ENCODE measurements at regions not wholly inside any gene's neighbourhood (a gene's known extent, or its start where the extent isn't known, plus 50 kb on each side); places are given as distances from the start of the nearest gene placed in this dataset.

DNA sequence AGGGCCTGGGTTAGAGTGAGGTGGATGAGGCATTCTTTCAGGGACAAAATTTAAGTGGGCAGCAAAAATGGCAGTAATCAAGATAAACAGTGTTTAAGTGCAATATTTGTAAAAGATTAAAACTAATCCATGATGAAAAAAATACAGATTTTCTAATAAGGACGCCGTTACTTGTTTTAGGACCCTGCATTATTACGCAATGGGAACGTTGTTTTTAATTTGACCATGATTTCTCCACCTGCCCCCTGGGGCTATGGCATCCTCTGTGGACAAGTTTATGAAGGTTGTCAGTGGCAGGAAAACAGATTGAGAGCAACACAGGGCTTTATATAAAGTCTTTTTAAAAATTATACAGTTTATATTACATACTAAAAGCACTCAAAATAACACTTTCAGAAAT is 380.6 kb upstream of the PHF14 start:
- POLR2A ChIA-PET (ENCODE audit: unreplicated experiment): interaction anchor here (0.6 kb wide), 1 partner anchor 64 kb away, joined by 5 read pairs; no protein-coding TSS in a partner anchor
- no peak for DNase-seq
- CTCF ChIA-PET: no interaction called here
- no peaks in the 10 kb centered on the region for H3K79me2 ChIP-seq (ENCODE audit: low read depth)
- no TSS peak for BruUV-seq (replicated peaks)
- H3K9me3 ChIP-seq (ENCODE audit: insufficient read depth, low read depth): no peaks in the 10 kb centered on the region
- no peak for TF ChIP-seq EZH2 (IDR thresholded peaks at IDR 0.05; ENCODE audit: low read depth)
- TF ChIP-seq, protein P1, sequence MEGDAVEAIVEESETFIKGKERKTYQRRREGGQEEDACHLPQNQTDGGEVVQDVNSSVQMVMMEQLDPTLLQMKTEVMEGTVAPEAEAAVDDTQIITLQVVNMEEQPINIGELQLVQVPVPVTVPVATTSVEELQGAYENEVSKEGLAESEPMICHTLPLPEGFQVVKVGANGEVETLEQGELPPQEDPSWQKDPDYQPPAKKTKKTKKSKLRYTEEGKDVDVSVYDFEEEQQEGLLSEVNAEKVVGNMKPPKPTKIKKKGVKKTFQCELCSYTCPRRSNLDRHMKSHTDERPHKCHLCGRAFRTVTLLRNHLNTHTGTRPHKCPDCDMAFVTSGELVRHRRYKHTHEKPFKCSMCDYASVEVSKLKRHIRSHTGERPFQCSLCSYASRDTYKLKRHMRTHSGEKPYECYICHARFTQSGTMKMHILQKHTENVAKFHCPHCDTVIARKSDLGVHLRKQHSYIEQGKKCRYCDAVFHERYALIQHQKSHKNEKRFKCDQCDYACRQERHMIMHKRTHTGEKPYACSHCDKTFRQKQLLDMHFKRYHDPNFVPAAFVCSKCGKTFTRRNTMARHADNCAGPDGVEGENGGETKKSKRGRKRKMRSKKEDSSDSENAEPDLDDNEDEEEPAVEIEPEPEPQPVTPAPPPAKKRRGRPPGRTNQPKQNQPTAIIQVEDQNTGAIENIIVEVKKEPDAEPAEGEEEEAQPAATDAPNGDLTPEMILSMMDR (conservative IDR thresholded peaks at IDR 0.05): no peak
- peaks cover 3% of the 10 kb centered on the region; the same call in 1 of the 2 replicates for H3K27me3 ChIP-seq (ENCODE audit: insufficient read depth, low read depth)
- H4K20me1 ChIP-seq (ENCODE audit: insufficient read depth): no peaks in the 10 kb centered on the region
- no peak overlapping the region for H3K4me2 ChIP-seq
- no peak overlapping the region for H3K27ac ChIP-seq
- no peak overlapping the region for H2AFZ ChIP-seq
- no peaks in the 10 kb centered on the region for H3K9me2 ChIP-seq (ENCODE audit: insufficient read depth)
- no peaks in the 10 kb centered on the region; the same call in 1 of the 2 replicates for H3K4me1 ChIP-seq (replicated peaks; ENCODE audit: insufficient read depth)
- no peaks in the 10 kb centered on the region for H3K36me3 ChIP-seq (ENCODE audit: low read depth)
- intact Hi-C loops (cut with micrococcal nuclease; ENCODE audit: unreplicated experiment): no loop called here
- no peaks in the 10 kb centered on the region for H3F3A ChIP-seq (ENCODE audit: insufficient read depth, low read depth)
- H3K4me3 ChIP-seq: no peak overlapping the region

DNA sequence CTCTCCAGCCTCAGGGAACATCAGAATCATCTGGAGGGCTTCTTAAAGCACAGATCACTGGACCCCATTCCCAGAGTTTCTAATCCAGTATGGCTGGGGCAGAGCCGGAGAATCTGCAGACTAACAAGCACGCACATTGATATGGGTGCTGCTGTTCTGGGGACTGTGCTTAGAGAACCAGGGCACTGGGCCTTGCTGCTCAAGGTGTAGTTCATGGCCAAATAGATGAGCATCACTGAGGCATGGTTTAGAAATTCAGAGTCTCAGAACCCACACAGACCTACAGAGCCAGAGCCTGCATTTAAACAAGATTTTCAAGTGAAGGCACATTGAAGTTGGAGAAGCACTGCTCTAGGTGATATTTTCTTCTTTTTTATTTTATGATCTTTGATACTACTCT is 376.8 kb upstream of the PHF14 start:
- Histone ChIP-seq H3K4me1 (replicated peaks; ENCODE audit: insufficient read depth) (no peaks in the 10 kb centered on the region; the same call in 1 of the 2 replicates), H3K9me2 (ENCODE audit: insufficient read depth) (no peaks in the 10 kb centered on the region), H3K79me2 (ENCODE audit: low read depth) (no peaks in the 10 kb centered on the region), H3F3A (ENCODE audit: insufficient read depth, low read depth) (no peaks in the 10 kb centered on the region), H4K20me1 (ENCODE audit: insufficient read depth) (no peaks in the 10 kb centered on the region), H3K4me2 (no peak overlapping the region), H3K27me3 (ENCODE audit: insufficient read depth, low read depth) (peaks cover 3% of the 10 kb centered on the region; the same call in 1 of the 2 replicates), H3K36me3 (ENCODE audit: low read depth) (no peaks in the 10 kb centered on the region), H3K27ac (no peak overlapping the region), H2AFZ (no peak overlapping the region), H3K9me3 (ENCODE audit: insufficient read depth, low read depth) (no peaks in the 10 kb centered on the region), H3K4me3 (no peak overlapping the region)
- TF ChIP-seq, protein P1 (conservative IDR thresholded peaks at IDR 0.05): no peak
- ChIA-PET POLR2A (ENCODE audit: unreplicated experiment) (no interaction called here), CTCF (no interaction called here)
- no TSS peak for BruUV-seq (replicated peaks)
- DNase-seq: no peak
- intact Hi-C loops (cut with micrococcal nuclease; ENCODE audit: unreplicated experiment): no loop called here

DNA sequence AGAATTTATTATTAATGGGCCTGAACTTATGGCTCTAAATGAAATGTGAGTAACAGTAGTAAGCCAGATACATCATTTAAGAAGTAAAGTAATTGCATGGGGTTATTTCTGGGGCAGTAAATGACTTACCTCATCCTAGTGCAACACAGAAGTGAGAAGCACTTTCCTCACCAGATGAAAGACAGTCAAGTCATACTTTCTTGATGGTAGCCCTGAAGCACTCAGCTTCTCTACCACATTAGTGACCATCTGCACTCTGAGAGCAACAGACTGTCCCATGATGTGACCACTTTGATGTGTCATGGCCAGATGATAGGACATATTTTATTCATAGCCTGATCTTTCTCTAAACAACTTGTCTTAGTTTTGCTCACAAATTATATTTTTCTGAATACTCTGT is 369.5 kb upstream of the PHF14 start:
- CTCF ChIA-PET: no interaction called here
- H3K9me3 ChIP-seq (ENCODE audit: insufficient read depth, low read depth): no peaks in the 10 kb centered on the region
- no peak overlapping the region for H3K27ac ChIP-seq
- no TSS peak for BruUV-seq (replicated peaks)
- no peaks in the 10 kb centered on the region for H3K27me3 ChIP-seq (ENCODE audit: insufficient read depth, low read depth)
- no peak for TF ChIP-seq EZH2 (IDR thresholded peaks at IDR 0.05; ENCODE audit: low read depth)
- TF ChIP-seq, protein P1 (conservative IDR thresholded peaks at IDR 0.05): no peak
- no peaks in the 10 kb centered on the region for H3K4me1 ChIP-seq (replicated peaks; ENCODE audit: insufficient read depth)
- H3K36me3 ChIP-seq (ENCODE audit: low read depth): no peaks in the 10 kb centered on the region
- no peak overlapping the region for H3K4me2 ChIP-seq
- H4K20me1 ChIP-seq (ENCODE audit: insufficient read depth): no peaks in the 10 kb centered on the region
- no peaks in the 10 kb centered on the region for H3F3A ChIP-seq (ENCODE audit: insufficient read depth, low read depth)
- no peak for DNase-seq
- intact Hi-C loops (cut with micrococcal nuclease; ENCODE audit: unreplicated experiment): no loop called here
- H3K4me3 ChIP-seq: no peak overlapping the region
- H2AFZ ChIP-seq: no peak overlapping the region
- no peaks in the 10 kb centered on the region for H3K9me2 ChIP-seq (ENCODE audit: insufficient read depth)
- POLR2A ChIA-PET (ENCODE audit: unreplicated experiment): no interaction called here
- no peaks in the 10 kb centered on the region for H3K79me2 ChIP-seq (ENCODE audit: low read depth)
